ENCODE measurements at regions not wholly inside any gene's neighbourhood (a gene's known extent, or its start where the extent isn't known, plus 50 kb on each side); places are given as distances from the start of the nearest gene placed in this dataset.
"Not testable (repeated sequence)": the region's sequence is repeated elsewhere in the genome, so short reads cannot be mapped to it uniquely, and the experiment has no call there.

GRCh38 chr18:71233177-71233576, 944.3 kb downstream of the SOCS6 start:
- POLR2A ChIA-PET (ENCODE audit: low non-redundant PET): no interaction called here
- TF ChIP-seq CTCF (conservative IDR thresholded peaks at IDR 0.05; ENCODE audit: low read depth): no peak
- H3K27ac ChIP-seq: no peak overlapping the region
- no peak for DNase-seq (ENCODE audit: low spot score)
- CTCF ChIA-PET: no interaction called here

- TF ChIP-seq CTCF (conservative IDR thresholded peaks at IDR 0.05; ENCODE audit: low read depth): no peak
- DNase-seq (ENCODE audit: low spot score): no peak
- CTCF ChIA-PET: no interaction called here
- no peak overlapping the region for H3K27ac ChIP-seq
- POLR2A ChIA-PET (ENCODE audit: low non-redundant PET): no interaction called here
Measured at GRCh38 chr18:71223486-71223885, 934.6 kb downstream of the SOCS6 start.

GRCh38 chr18:71221405-71221804, 932.6 kb downstream of the SOCS6 start:
- no peak for DNase-seq (ENCODE audit: low spot score)
- no peak overlapping the region for H3K27ac ChIP-seq
- no peak for TF ChIP-seq CTCF (conservative IDR thresholded peaks at IDR 0.05; ENCODE audit: low read depth)
- CTCF ChIA-PET: no interaction called here
- POLR2A ChIA-PET (ENCODE audit: low non-redundant PET): no interaction called here

- CTCF ChIA-PET; H3K27ac ChIP-seq; POLR2A ChIA-PET (ENCODE audit: low non-redundant PET); DNase-seq (ENCODE audit: low spot score): not testable (repeated sequence)
Measured at GRCh38 chr18:71212739-71213138, 923.9 kb downstream of the SOCS6 start.

GRCh38 chr18:71212222-71212621, 923.4 kb downstream of the SOCS6 start:
- ChIA-PET POLR2A (ENCODE audit: low non-redundant PET) (no interaction called here), CTCF (no interaction called here)
- DNase-seq (ENCODE audit: low spot score): no peak
- TF ChIP-seq CTCF (conservative IDR thresholded peaks at IDR 0.05; ENCODE audit: low read depth): no peak
- H3K27ac ChIP-seq: no peak overlapping the region

- CTCF ChIA-PET: no interaction called here
- POLR2A ChIA-PET (ENCODE audit: low non-redundant PET): no interaction called here
- TF ChIP-seq CTCF (conservative IDR thresholded peaks at IDR 0.05; ENCODE audit: low read depth): no peak
- no peak for DNase-seq (ENCODE audit: low spot score)
- no peak overlapping the region for H3K27ac ChIP-seq
Measured at GRCh38 chr18:71209944-71210343, 921.1 kb downstream of the SOCS6 start.

GRCh38 chr18:71194438-71194837, 905.6 kb downstream of the SOCS6 start:
- CTCF ChIA-PET: no interaction called here
- no peak overlapping the region for H3K27ac ChIP-seq
- no peak for TF ChIP-seq CTCF (conservative IDR thresholded peaks at IDR 0.05; ENCODE audit: low read depth)
- DNase-seq (ENCODE audit: low spot score): no peak
- POLR2A ChIA-PET (ENCODE audit: low non-redundant PET): no interaction called here
